ENCODE measurements at regions not wholly inside any gene's neighbourhood (a gene's known extent, or its start where the extent isn't known, plus 50 kb on each side); places are given as distances from the start of the nearest gene placed in this dataset.
A peak's percentile ranks its signal among the peaks of the same experiment; 100 is the strongest.
"Not testable (repeated sequence)": the region's sequence is repeated elsewhere in the genome, so short reads cannot be mapped to it uniquely, and the experiment has no call there.

DNA sequence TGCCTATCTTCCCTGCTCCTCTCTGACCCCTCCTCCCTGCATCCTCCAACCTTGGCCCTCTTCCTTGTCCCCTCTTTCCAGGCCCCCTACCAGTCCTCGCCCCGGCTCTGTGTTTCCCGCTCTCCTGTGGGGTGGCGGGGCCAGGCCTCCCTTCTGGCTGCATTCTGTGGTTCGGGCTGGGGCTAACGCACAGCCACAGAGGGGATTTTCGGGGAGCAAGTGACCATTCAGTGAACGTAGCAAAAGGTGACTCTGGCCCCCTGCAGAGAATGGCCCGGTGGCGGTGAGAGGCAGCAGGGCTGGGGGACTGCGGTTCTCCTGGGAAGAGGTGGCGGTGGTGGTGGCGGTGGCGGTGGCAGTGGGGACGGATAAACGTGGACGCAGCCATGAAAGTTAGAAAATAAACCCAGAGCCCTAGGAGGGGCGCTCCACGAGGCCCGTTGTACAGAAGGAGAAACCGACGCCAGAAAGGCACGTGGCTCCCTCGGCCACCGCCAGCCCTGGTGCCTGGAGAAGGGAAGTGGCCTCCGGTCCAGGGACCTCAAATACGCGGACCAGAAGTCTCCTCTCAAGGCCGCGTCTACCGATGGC, 269.6 kb downstream of the ADGRD1 start:
- WGBS: 89% methylated on average over 31 of the region's 31 CpGs
- Histone ChIP-seq H3K27ac (ENCODE audit: low read length) (no peak overlapping the region), H3K9me3 (ENCODE audit: control insufficient read depth, low read length) (no peaks in the 10 kb centered on the region), H3K4me1 (ENCODE audit: control insufficient read depth, insufficient read depth, low read length) (no peaks in the 10 kb centered on the region), H3K4me3 (ENCODE audit: low read length) (no peak overlapping the region), H3K27me3 (ENCODE audit: control insufficient read depth, insufficient read depth) (no peaks in the 10 kb centered on the region)
- DNase-seq (no peak), ATAC-seq (no peak)
- intact Hi-C loops (cut with DNase I): no loop called here

DNA sequence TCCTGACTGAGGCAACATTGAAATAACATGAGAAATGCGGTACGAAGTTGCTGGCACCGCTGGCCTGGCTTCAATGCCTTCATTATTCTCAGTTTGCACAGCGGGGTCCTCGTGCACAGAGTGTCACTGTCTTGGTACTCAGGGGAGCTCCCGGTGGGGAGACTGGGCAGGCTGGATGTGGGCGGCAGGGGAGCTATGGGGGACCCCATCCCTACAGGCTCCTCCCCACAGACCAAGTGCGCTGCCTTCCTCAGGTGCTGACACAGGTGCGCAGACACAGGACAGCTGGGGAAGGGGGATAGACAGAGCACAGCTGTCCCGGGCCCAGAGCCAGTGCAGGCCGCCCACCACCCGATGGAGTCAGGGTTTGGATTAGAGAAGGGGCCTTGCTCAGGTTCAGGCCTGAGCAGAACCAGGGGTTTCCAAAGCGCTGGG, 270.1 kb downstream of the ADGRD1 start:
- no peaks in the 10 kb centered on the region for H3K4me1 ChIP-seq (ENCODE audit: control insufficient read depth, insufficient read depth, low read length)
- H3K9me3 ChIP-seq (ENCODE audit: control insufficient read depth, low read length): no peaks in the 10 kb centered on the region
- WGBS: 80% methylated on average over 13 of the region's 13 CpGs
- intact Hi-C loops (cut with DNase I): no loop called here
- no peak overlapping the region for H3K4me3 ChIP-seq (ENCODE audit: low read length)
- no peak for ATAC-seq
- H3K27ac ChIP-seq (ENCODE audit: low read length): no peak overlapping the region
- no peak for DNase-seq
- no peaks in the 10 kb centered on the region for H3K27me3 ChIP-seq (ENCODE audit: control insufficient read depth, insufficient read depth)

DNA sequence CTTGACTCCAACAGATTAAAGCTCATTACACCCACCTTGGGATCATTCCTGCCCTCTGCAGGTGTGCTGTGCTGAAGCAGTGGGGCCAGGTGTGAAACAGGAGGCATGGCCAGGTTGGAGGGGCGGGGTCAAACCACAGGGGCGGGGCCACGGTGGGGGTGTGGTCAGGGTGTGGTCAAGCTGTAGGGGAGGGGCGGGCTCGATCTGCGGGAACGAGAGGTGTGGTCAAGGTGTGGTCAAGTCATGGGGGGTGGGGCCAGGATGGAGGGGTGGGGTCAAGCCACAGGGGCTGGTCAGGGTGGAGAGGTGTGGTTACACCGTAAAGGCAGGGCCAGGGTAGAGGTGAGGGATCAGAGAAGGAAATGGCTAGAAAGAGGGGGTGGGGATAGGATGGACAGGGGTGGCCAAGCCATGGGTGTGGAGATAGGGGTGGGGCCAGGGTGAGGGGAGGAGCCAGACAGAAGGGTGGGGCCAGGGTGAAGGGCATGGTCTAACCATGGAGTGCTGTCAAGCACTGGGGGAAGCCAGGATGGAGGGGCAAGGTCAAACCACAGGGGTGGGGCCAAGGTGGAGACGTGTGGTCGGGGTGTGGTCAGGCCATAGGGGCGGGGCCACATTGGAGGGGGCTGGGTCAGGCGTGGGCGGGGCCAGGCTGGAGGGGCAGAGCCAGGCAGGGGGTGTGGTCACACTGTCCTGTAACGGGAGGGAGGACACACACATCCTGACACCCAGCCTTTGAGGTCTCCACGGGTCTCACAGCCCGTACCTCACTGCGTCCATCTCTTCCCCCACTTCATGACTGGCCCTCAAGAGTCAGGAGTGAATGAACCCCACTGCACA, 270.7 kb downstream of the ADGRD1 start:
- 60% methylated on average over 11 of the region's 17 CpGs for WGBS
- H3K4me3 ChIP-seq (ENCODE audit: low read length); intact Hi-C loops (cut with DNase I); H3K27me3 ChIP-seq (ENCODE audit: control insufficient read depth, insufficient read depth); H3K9me3 ChIP-seq (ENCODE audit: control insufficient read depth, low read length); DNase-seq; H3K4me1 ChIP-seq (ENCODE audit: control insufficient read depth, insufficient read depth, low read length); H3K27ac ChIP-seq (ENCODE audit: low read length): not testable (repeated sequence)
- peak; percentile 27 to 49 for ATAC-seq

DNA sequence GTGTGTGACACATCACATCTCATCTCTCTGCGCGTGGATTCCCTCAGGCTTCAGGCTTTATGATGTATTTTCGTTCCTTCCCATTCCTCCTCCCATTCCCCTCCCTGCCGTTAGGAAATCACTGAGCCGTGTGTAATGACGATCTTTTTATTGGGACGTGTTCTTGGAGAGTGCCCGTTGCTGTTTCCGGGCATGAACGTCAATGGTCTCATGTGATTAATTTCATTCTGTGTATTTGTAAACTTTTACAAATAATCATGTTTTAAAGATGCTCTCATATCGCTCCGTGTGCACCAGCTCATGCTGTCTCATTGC, 271.3 kb downstream of the ADGRD1 start:
- H3K27ac ChIP-seq (ENCODE audit: low read length); H3K27me3 ChIP-seq (ENCODE audit: control insufficient read depth, insufficient read depth); H3K4me3 ChIP-seq (ENCODE audit: low read length); H3K4me1 ChIP-seq (ENCODE audit: control insufficient read depth, insufficient read depth, low read length); ATAC-seq; H3K9me3 ChIP-seq (ENCODE audit: control insufficient read depth, low read length); intact Hi-C loops (cut with DNase I); DNase-seq: not testable (repeated sequence)
- WGBS: 75% methylated on average over 10 of the region's 12 CpGs

DNA sequence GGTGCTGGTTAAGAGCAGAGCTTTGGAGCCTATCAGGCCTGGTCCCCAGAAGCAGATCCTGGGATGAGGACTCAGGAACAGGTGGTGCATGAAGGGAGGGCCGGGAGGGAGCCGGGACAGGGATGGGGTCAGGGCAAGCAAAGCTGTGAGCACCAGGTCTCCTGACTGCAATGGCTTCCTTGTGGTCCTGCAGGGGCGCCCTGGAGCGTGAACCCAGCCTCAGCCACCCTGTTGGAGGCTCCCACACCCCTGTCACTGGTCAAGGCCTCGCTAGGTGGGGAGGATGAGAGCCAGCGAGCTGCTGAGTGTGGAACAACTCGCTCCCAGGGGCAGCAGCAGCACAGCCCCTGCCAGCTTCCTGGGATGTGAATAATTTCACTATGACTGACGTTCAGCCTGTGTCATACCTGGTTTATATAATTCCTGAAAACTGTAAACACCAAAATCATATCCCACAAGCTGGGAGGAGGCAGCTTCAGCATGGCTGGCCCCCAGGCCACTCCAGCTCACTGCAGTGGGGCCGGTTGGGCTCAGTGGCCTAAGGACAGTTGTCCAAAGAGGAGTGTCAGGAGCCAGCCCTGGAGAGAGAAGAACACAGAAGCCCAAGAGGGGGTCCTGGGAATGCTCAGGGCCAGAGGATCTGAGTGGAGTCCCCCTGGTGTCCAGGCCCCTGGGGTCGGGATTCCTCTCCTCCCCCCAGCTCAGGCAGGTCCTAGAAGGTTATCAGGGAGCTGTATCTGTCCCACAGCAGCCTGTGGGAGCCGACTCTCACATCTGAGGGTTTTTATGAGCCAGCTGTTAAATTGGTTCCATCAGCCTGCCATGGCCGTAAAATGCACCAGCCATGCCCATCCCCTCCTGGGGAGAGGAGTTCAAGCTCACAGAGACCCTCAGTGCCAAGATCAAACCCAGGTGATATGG, 272.9 kb downstream of the ADGRD1 start:
- no peak for ATAC-seq
- H3K27me3 ChIP-seq (ENCODE audit: control insufficient read depth, insufficient read depth): no peaks in the 10 kb centered on the region
- peaks cover 2% of the 10 kb centered on the region for H3K4me1 ChIP-seq (ENCODE audit: control insufficient read depth, insufficient read depth, low read length)
- H3K4me3 ChIP-seq (ENCODE audit: low read length): no peak overlapping the region
- WGBS: 72% methylated on average over 12 of the region's 12 CpGs
- no peak for DNase-seq
- H3K9me3 ChIP-seq (ENCODE audit: control insufficient read depth, low read length): no peaks in the 10 kb centered on the region
- no peak overlapping the region for H3K27ac ChIP-seq (ENCODE audit: low read length)
- intact Hi-C loops (cut with DNase I): no loop called here

DNA sequence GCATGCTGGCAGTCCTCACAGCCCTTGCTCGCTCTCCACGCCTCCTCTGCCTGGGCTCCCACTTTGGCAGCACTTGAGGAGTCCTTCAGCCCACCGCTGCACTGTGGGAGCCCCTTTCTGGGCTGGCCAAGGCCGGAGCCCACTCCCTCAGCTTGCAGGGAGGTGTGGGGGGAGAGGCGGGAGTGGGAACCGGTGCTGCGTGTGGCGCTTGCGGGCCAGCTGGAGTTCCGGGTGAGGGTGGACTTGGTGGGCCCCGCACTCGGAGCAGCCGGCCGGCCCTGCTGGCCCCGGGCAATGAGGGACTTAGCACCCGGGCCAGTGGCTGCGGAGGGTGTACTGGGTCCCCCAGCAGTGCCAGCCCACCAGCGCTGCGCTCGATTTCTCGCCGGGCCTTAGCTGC, 273.9 kb downstream of the ADGRD1 start:
- intact Hi-C loops (cut with DNase I); ATAC-seq: not testable (repeated sequence)
- WGBS: 99% methylated on average over 20 of the region's 22 CpGs

DNA sequence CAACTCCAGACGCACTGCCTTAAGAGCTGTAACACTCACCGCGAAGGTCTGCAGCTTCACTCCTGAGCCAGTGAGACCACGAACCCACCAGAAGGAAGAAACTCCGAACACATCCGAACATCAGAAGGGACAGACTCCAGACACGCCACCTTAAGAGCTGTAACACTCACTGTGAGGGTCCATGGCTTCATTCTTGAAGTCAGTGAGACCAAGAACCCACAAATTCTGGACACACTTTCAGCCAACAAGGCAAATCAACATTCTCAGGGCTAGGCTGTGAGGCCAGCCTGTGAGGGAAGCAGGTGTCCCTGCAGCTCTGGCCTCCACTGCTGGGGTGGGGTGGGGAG, 275.3 kb downstream of the ADGRD1 start:
- H3K4me1 ChIP-seq (ENCODE audit: control insufficient read depth, insufficient read depth, low read length); H3K9me3 ChIP-seq (ENCODE audit: control insufficient read depth, low read length); ATAC-seq; H3K27me3 ChIP-seq (ENCODE audit: control insufficient read depth, insufficient read depth); H3K27ac ChIP-seq (ENCODE audit: low read length); DNase-seq; intact Hi-C loops (cut with DNase I); H3K4me3 ChIP-seq (ENCODE audit: low read length): not testable (repeated sequence)
- WGBS: 83% methylated on average over 5 of the region's 7 CpGs

More for the DNA sequence above, 273.9 kb downstream of the ADGRD1 start:
- H3K27ac ChIP-seq (ENCODE audit: low read length); H3K4me3 ChIP-seq (ENCODE audit: low read length); DNase-seq; H3K27me3 ChIP-seq (ENCODE audit: control insufficient read depth, insufficient read depth); H3K4me1 ChIP-seq (ENCODE audit: control insufficient read depth, insufficient read depth, low read length); H3K9me3 ChIP-seq (ENCODE audit: control insufficient read depth, low read length): not testable (repeated sequence)

DNA sequence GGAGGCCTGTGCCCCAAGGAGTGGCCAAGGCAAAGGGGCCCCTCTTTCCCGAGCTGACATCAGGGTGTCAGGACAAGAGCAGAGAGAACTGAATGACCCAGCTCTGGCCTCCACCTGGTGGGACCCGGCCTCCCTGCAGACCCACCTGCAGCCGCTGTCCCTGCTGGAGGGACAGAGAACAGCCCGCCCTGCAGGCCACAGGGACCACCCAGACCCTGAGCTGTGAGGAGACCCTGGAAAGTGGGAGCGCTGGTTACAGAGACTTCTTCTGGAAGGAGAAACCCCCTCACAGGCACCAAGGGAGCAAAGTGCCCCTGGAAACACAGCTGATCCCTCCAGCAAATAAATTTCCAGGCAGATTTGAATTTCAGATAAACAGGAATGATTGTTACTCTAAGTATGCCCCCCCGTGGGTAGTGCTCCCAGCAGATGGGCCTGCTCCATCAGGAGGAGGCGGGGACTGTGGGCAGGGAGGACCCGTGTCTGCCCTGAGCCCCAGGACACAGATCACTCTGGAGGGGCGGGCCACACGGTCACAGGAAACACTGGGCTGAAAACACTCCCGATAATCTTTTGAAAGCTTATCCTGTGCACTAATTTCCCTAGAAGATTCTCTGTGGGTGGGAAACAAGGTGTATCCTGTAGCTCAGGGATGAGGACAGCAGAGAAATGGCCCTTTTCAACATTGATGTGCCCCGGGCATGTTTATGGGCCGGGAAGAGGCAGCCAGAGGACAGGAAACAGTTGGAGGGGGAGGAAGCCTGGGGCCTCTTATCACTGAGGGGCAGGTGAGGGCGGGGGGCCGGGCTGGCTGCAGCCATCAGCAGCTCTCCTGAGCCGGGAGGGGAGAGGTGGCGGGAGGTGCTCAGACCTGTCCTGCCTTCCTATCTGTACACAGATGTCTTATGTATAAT, 276.0 kb downstream of the ADGRD1 start:
- WGBS: 28% methylated on average over 17 of the region's 17 CpGs
- peak overlapping the region; percentile 22 for H3K27ac ChIP-seq (ENCODE audit: low read length)
- ATAC-seq: peak; percentile 54 to 68

DNA sequence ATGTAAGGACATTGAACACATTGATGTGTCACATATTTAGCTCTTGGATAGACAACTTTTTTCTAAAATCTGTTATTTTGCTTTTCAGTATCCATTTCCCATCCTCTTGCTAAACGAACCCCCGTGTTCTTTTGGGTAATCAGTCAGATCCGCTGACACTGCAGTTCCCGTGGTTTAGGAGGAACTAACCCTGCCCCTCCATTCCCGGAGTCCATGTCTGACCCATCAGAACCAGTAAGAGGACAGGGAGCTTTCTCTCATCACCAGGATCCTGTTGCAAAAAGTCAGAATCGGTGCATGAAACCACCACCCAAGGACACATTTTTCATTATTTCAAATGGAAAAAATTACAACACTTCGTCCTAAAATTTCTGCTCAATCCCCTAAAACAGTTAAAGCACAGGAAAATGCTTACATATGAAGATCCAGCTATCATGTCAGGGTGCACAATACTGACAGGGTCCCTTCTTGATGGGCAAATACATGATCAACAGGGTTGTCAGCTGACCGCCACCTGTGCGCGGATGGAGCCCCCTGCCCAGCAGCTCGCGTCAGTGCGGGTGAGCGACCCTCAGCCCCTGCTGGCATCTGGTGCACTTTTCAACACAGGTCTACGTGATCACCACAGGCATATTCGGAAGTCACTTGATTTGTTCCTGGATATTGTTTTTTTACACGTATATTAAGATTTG, 276.8 kb downstream of the ADGRD1 start:
- intact Hi-C loops (cut with DNase I): no loop called here
- DNase-seq: no peak
- H3K4me3 ChIP-seq (ENCODE audit: low read length): no peak overlapping the region
- ATAC-seq: no peak
- H3K27ac ChIP-seq (ENCODE audit: low read length): no peak overlapping the region
- 56% methylated on average over 17 of the region's 17 CpGs for WGBS
- peaks cover 2% of the 10 kb centered on the region for H3K9me3 ChIP-seq (ENCODE audit: control insufficient read depth, low read length)
- peaks cover 2% of the 10 kb centered on the region for H3K4me1 ChIP-seq (ENCODE audit: control insufficient read depth, insufficient read depth, low read length)
- H3K27me3 ChIP-seq (ENCODE audit: control insufficient read depth, insufficient read depth): no peaks in the 10 kb centered on the region

More for the DNA sequence above, 276.0 kb downstream of the ADGRD1 start:
- no peaks in the 10 kb centered on the region for H3K27me3 ChIP-seq (ENCODE audit: control insufficient read depth, insufficient read depth)
- peaks cover 2% of the 10 kb centered on the region for H3K9me3 ChIP-seq (ENCODE audit: control insufficient read depth, low read length)
- peak in 1 of 3 donors; percentile 62 for DNase-seq
- peaks cover 2% of the 10 kb centered on the region for H3K4me1 ChIP-seq (ENCODE audit: control insufficient read depth, insufficient read depth, low read length)
- H3K4me3 ChIP-seq (ENCODE audit: low read length): no peak overlapping the region
- intact Hi-C loops (cut with DNase I): no loop called here
